GM12878 (cell line): ENCODE measurements at regions not wholly inside any gene's neighbourhood (a gene's known extent, or its start where the extent isn't known, plus 50 kb on each side); places are given as distances from the start of the nearest gene placed in this dataset.

Experiments used
- BCLAF1 ChIP-seq: fragments of 450-650 bp; IDR thresholded peaks from 2 replicates; pipeline ENCODE4 v1.6.1; 2017; ENCODE audit warnings: antibody characterized with exemption, mild to moderate bottlenecking, moderate library complexity
- DPF2 ChIP-seq: fragments of 450-650 bp; IDR thresholded peaks from 2 replicates; pipeline ENCODE4 v1.6.1; 2017; ENCODE audit warnings: mild to moderate bottlenecking
- FOXM1 ChIP-seq: IDR thresholded peaks from 2 replicates; pipeline ENCODE4 v1.6.1; 2012; ENCODE audit warnings: low read depth, mild to moderate bottlenecking, inconsistent platforms, low read length, moderate library complexity
- LARP7 ChIP-seq: fragments of 450-650 bp; IDR thresholded peaks from 2 replicates; pipeline ENCODE4 v1.6.1; 2017; ENCODE audit warnings: mild to moderate bottlenecking
- RBBP5 ChIP-seq: fragments of 200-600 bp; sonication (generic); conservative IDR thresholded peaks from 2 replicates; pipeline ENCODE4 v1.6.1; 2016
- SIN3A ChIP-seq: IDR thresholded peaks from 2 replicates; pipeline ENCODE4 v1.6.1; 2012; ENCODE audit warnings: low read depth, low read length, improper control_type of control experiment
- TBL1XR1 ChIP-seq: IDR thresholded peaks from 2 replicates; pipeline ENCODE4 v1.6.1; 2012; ENCODE audit warnings: low read depth, low read length, improper control_type of control experiment
- ZSCAN29 ChIP-seq: fragments of 450-650 bp; IDR thresholded peaks from 2 replicates; pipeline ENCODE4 v1.6.1; 2017; ENCODE audit warnings: mild to moderate bottlenecking, moderate library complexity
- TF ChIP-seq, protein P1 (sequence below), 3 experiments: IDR thresholded peaks in 2 of 3; conservative IDR thresholded peaks in 1 of 3; 2 replicates each; pipeline ENCODE4 v1.5.1; 2011; ENCODE audit warnings: low read depth in 3 of 3, low read length in 3 of 3, mild to moderate bottlenecking in 3 of 3, control low read depth in 2 of 3, moderate library complexity in 2 of 3, inconsistent platforms in 1 of 3, mixed read lengths in 1 of 3; ENCODE audit not compliant: control insufficient read depth in 2 of 3, insufficient read depth in 1 of 3; ENCODE audit errors: extremely low read depth in 1 of 3
- TF ChIP-seq, protein P2 (sequence below): IDR thresholded peaks from 2 replicates; pipeline ENCODE4 v1.6.1; 2011; ENCODE audit warnings: borderline replicate concordance, low read depth, mild to moderate bottlenecking, moderate library complexity, mixed read lengths, low read length; ENCODE audit not compliant: insufficient read depth; ENCODE audit errors: extremely low read length

- TF ChIP-seq TBL1XR1 = no peak
- TF ChIP-seq BCLAF1 = no peak
- TF ChIP-seq FOXM1 = no peak
- TF ChIP-seq ZSCAN29 = no peak
- TF ChIP-seq, protein P1, sequence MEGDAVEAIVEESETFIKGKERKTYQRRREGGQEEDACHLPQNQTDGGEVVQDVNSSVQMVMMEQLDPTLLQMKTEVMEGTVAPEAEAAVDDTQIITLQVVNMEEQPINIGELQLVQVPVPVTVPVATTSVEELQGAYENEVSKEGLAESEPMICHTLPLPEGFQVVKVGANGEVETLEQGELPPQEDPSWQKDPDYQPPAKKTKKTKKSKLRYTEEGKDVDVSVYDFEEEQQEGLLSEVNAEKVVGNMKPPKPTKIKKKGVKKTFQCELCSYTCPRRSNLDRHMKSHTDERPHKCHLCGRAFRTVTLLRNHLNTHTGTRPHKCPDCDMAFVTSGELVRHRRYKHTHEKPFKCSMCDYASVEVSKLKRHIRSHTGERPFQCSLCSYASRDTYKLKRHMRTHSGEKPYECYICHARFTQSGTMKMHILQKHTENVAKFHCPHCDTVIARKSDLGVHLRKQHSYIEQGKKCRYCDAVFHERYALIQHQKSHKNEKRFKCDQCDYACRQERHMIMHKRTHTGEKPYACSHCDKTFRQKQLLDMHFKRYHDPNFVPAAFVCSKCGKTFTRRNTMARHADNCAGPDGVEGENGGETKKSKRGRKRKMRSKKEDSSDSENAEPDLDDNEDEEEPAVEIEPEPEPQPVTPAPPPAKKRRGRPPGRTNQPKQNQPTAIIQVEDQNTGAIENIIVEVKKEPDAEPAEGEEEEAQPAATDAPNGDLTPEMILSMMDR (IDR thresholded peaks at IDR 0.05 in 2 of 3, conservative IDR thresholded peaks at IDR 0.05 in 1 of 3; ENCODE audit: control insufficient read depth in 2 of 3, extremely low read depth in 1 of 3, insufficient read depth in 1 of 3, low read depth in 3 of 3, low read length in 3 of 3) = no peak
- no peak for TF ChIP-seq DPF2
- TF ChIP-seq, protein P2, sequence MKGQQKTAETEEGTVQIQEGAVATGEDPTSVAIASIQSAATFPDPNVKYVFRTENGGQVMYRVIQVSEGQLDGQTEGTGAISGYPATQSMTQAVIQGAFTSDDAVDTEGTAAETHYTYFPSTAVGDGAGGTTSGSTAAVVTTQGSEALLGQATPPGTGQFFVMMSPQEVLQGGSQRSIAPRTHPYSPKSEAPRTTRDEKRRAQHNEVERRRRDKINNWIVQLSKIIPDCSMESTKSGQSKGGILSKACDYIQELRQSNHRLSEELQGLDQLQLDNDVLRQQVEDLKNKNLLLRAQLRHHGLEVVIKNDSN = no peak
- no peak for TF ChIP-seq SIN3A
- no peak for TF ChIP-seq LARP7
- no peak for TF ChIP-seq RBBP5
Observed at GRCh38 chr15:81784751-81785150, 261.1 kb downstream of the MEX3B start (continued).
